H9 (cell line): ENCODE measurements at regions not wholly inside any gene's neighbourhood (a gene's known extent, or its start where the extent isn't known, plus 50 kb on each side); places are given as distances from the start of the nearest gene placed in this dataset.

Experiments
- DNase-seq: peaks from one replicate; pipeline ENCODE4 v3.0.0-alpha.2; 2017
- H2AFZ ChIP-seq: one replicate; pipeline ENCODE4 v1.6.1; 2013; ENCODE audit warnings: mild to moderate bottlenecking, low read length, control low read depth, moderate library complexity
- H2AK5ac ChIP-seq: 2 replicates; pipeline ENCODE4 v1.6.1; 2013; ENCODE audit warnings: low read length, control low read depth, mixed read lengths; ENCODE audit not compliant: insufficient read length
- H2BK120ac ChIP-seq: one replicate; pipeline ENCODE4 v1.6.1; 2013; ENCODE audit warnings: low read depth, mild to moderate bottlenecking, low read length, control low read depth, inconsistent platforms; ENCODE audit not compliant: poor library complexity, severe bottlenecking
- H2BK12ac ChIP-seq: 2 replicates; pipeline ENCODE4 v1.6.1; 2013; ENCODE audit warnings: low read length, control low read depth, mixed read lengths, low read depth; ENCODE audit not compliant: insufficient read length
- H2BK15ac ChIP-seq: 2 replicates; pipeline ENCODE4 v1.6.1; 2013; ENCODE audit warnings: low read depth, low read length, control low read depth
- H2BK20ac ChIP-seq: one replicate; pipeline ENCODE4 v1.6.1; 2013; ENCODE audit warnings: low read depth, mild to moderate bottlenecking, low read length, control low read depth, inconsistent platforms; ENCODE audit not compliant: poor library complexity, severe bottlenecking
- H2BK5ac ChIP-seq: 2 replicates; pipeline ENCODE4 v1.6.1; 2013; ENCODE audit warnings: low read length, control low read depth, mixed read lengths; ENCODE audit not compliant: insufficient read length
- H3K14ac ChIP-seq: 2 replicates; pipeline ENCODE4 v1.6.1; 2013; ENCODE audit warnings: low read length, control low read depth; ENCODE audit not compliant: insufficient read depth
- H3K18ac ChIP-seq: 2 replicates; pipeline ENCODE4 v1.6.1; 2013; ENCODE audit warnings: low read depth, mild to moderate bottlenecking, mixed read lengths, low read length, control low read depth; ENCODE audit not compliant: insufficient read length
- H3K23ac ChIP-seq: 2 replicates; pipeline ENCODE4 v1.6.1; 2013; ENCODE audit warnings: low read length, control low read depth, mixed read lengths, low read depth; ENCODE audit not compliant: insufficient read length
- H3K23me2 ChIP-seq: 2 replicates; pipeline ENCODE4 v1.6.1; 2013; ENCODE audit warnings: low read depth, mild to moderate bottlenecking, mixed read lengths, low read length, control low read depth; ENCODE audit not compliant: insufficient read length, poor library complexity, severe bottlenecking
- H3K27ac ChIP-seq: 2 replicates; pipeline ENCODE4 v1.5.1; 2013; ENCODE audit warnings: low read length, control low read depth, mixed read lengths, low read depth; ENCODE audit not compliant: insufficient read length
- H3K27me3 ChIP-seq: 2 replicates; pipeline ENCODE4 v1.6.1; 2013; ENCODE audit warnings: low read length, control low read depth, inconsistent platforms; ENCODE audit not compliant: insufficient read depth
- H3K4ac ChIP-seq: 2 replicates; pipeline ENCODE4 v1.6.1; 2013; ENCODE audit warnings: low read depth, mild to moderate bottlenecking, control low read depth, inconsistent platforms, low read length, moderate library complexity
- H3K4me1 ChIP-seq: 2 replicates; pipeline ENCODE4 v1.6.1; 2013; ENCODE audit warnings: low read length, control low read depth, inconsistent platforms; ENCODE audit not compliant: insufficient read depth
- H3K4me2 ChIP-seq: 2 replicates; pipeline ENCODE4 v1.6.1; 2013; ENCODE audit warnings: low read length, control low read depth, mixed read lengths; ENCODE audit not compliant: insufficient read length, insufficient read depth
- H3K56ac ChIP-seq: 2 replicates; pipeline ENCODE4 v1.6.1; 2013; ENCODE audit warnings: low read depth, mild to moderate bottlenecking, mixed read lengths, low read length, control low read depth; ENCODE audit not compliant: insufficient read length
- H3K79me1 ChIP-seq: 2 replicates; pipeline ENCODE4 v1.6.1; 2013; ENCODE audit warnings: low read depth, mild to moderate bottlenecking, moderate library complexity, low read length, control low read depth, inconsistent platforms; ENCODE audit not compliant: insufficient read depth, poor library complexity, severe bottlenecking
- H3K79me2 ChIP-seq: 2 replicates; pipeline ENCODE4 v1.6.1; 2013; ENCODE audit warnings: low read length, control low read depth, inconsistent platforms; ENCODE audit not compliant: insufficient read depth
- H3K9ac ChIP-seq: 2 replicates; pipeline ENCODE4 v1.6.1; 2013; ENCODE audit warnings: low read length, control low read depth, mixed read lengths; ENCODE audit not compliant: insufficient read length; ENCODE audit errors: extremely low read depth
- H3K9me3 ChIP-seq: one replicate; pipeline ENCODE4 v1.6.1; 2013; ENCODE audit warnings: low read depth, low read length, inconsistent platforms; ENCODE audit not compliant: control insufficient read depth
- H3T11ph ChIP-seq: one replicate; pipeline ENCODE4 v1.6.1; 2013; ENCODE audit warnings: mild to moderate bottlenecking, low read length, control low read depth, inconsistent platforms
- H4K20me1 ChIP-seq: one replicate; pipeline ENCODE4 v1.6.1; 2013; ENCODE audit not compliant: control insufficient read depth, insufficient read length, insufficient read depth
- H4K5ac ChIP-seq: 2 replicates; pipeline ENCODE4 v1.6.1; 2013; ENCODE audit warnings: low read depth, mild to moderate bottlenecking, mixed read lengths, low read length, control low read depth; ENCODE audit not compliant: insufficient read length
- H4K8ac ChIP-seq: replicated peaks from 2 replicates; pipeline ENCODE4 v1.6.1; 2013; ENCODE audit warnings: low read length, control low read depth, mixed read lengths, low read depth; ENCODE audit not compliant: insufficient read length
- H4K91ac ChIP-seq: 2 replicates; pipeline ENCODE4 v1.6.1; 2013; ENCODE audit warnings: low read depth, mild to moderate bottlenecking, moderate library complexity, mixed read lengths, low read length, control low read depth; ENCODE audit not compliant: insufficient read length
- H3K27ac Mint-ChIP-seq, 3 experiments: 2 replicates in 2 of 3; 3 replicates in 1 of 3; pipeline ENCODE4 v1.8.0; 2020 to 2021; ENCODE audit warnings: mixed read lengths in 3 of 3, mild to moderate bottlenecking in 1 of 3, moderate library complexity in 1 of 3
- H3K27me3 Mint-ChIP-seq: 2 replicates; pipeline ENCODE4 v1.8.0; 2021; ENCODE audit warnings: low read depth, mild to moderate bottlenecking, moderate library complexity, mixed read lengths
- H3K36me3 Mint-ChIP-seq, 3 experiments: 2 replicates in 2 of 3; 3 replicates in 1 of 3; pipeline ENCODE4 v1.8.0; 2020 to 2021; ENCODE audit warnings: low read depth in 3 of 3, mixed read lengths in 3 of 3; ENCODE audit not compliant: insufficient read depth in 1 of 3
- H3K4me1 Mint-ChIP-seq, 2 experiments: 2 replicates each; pipeline ENCODE4 v1.8.0; 2020; ENCODE audit warnings: mixed read lengths in 2 of 2
- H3K4me3 Mint-ChIP-seq, 2 experiments: 2 replicates in 1 of 2; 3 replicates in 1 of 2; pipeline ENCODE4 v1.8.0; 2020 to 2021; ENCODE audit warnings: mild to moderate bottlenecking in 2 of 2, mixed read lengths in 2 of 2, moderate library complexity in 1 of 2
- H3K9me3 Mint-ChIP-seq, 2 experiments: 2 replicates in 1 of 2; 3 replicates in 1 of 2; pipeline ENCODE4 v1.8.0; 2020; ENCODE audit warnings: mild to moderate bottlenecking in 2 of 2, mixed read lengths in 2 of 2, moderate library complexity in 1 of 2
- WGBS: extraction: QIAGEN DNeasy Blood & Tissue Kit; methylation state at CpG from one replicate; pipeline ENCODE4 v1.1.7; 2013; ENCODE audit warnings: missing lambda C conversion rate, low lambda C conversion rate, mixed read lengths; ENCODE audit not compliant: insufficient read length; ENCODE audit errors: extremely low coverage; 5-methylcytosine and 5-hydroxymethylcytosine counted together
- TF ChIP-seq, protein P1 (sequence below): fragments of 200-600 bp; sonication (generic); conservative IDR thresholded peaks from 3 replicates; pipeline ENCODE4 v1.8.0; 2021; ENCODE audit warnings: antibody characterized with exemption, mild to moderate bottlenecking

DNA sequence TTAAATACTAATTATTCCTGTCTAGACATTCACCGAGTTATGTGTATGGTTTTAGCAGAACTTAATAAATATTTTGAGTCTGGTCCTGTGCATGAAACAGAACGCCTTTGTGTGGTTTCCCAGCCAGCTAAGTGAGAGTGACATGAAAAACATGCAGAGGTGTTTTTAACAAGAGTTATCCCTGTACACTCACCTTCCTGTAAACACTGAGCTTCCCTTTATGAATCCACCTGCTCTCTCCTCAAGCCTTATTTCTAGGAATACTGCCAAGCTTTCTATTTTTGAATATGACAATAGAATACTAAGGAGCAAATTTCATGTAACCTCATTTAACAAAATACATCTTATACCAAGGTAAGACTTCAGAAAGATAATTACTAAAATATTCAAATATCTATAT lies 270.3 kb upstream of the CTSO start:
- no peak overlapping the region for H2AFZ ChIP-seq
- no peak for DNase-seq

More for the DNA sequence above, 270.3 kb upstream of the CTSO start:
- no peaks in the 10 kb centered on the region for H3K4me1 ChIP-seq
- H3K36me3 Mint-ChIP-seq, result peaks cover 2 to 7% (median 6%) of the 10 kb centered on the region in 3 experiments; a peak in 5 of 7 replicates
- H3K56ac ChIP-seq, result no peak overlapping the region
- H2AK5ac ChIP-seq, result no peak overlapping the region
- no peak overlapping the region for H3K27ac Mint-ChIP-seq
- H4K91ac ChIP-seq, result no peak overlapping the region
- no peaks in the 10 kb centered on the region for H3K4me1 Mint-ChIP-seq
- no peak overlapping the region for H2BK20ac ChIP-seq
- H3K9ac ChIP-seq, result no peak overlapping the region
- H2BK5ac ChIP-seq, result no peak overlapping the region
- peaks cover 10 to 12% of the 10 kb centered on the region in 2 experiments for H3K9me3 Mint-ChIP-seq
- no peak overlapping the region for H4K5ac ChIP-seq
- H3K79me2 ChIP-seq, result no peaks in the 10 kb centered on the region
- no peak overlapping the region for H4K8ac ChIP-seq
- TF ChIP-seq, protein P1, sequence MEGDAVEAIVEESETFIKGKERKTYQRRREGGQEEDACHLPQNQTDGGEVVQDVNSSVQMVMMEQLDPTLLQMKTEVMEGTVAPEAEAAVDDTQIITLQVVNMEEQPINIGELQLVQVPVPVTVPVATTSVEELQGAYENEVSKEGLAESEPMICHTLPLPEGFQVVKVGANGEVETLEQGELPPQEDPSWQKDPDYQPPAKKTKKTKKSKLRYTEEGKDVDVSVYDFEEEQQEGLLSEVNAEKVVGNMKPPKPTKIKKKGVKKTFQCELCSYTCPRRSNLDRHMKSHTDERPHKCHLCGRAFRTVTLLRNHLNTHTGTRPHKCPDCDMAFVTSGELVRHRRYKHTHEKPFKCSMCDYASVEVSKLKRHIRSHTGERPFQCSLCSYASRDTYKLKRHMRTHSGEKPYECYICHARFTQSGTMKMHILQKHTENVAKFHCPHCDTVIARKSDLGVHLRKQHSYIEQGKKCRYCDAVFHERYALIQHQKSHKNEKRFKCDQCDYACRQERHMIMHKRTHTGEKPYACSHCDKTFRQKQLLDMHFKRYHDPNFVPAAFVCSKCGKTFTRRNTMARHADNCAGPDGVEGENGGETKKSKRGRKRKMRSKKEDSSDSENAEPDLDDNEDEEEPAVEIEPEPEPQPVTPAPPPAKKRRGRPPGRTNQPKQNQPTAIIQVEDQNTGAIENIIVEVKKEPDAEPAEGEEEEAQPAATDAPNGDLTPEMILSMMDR, result no peak
- no peaks in the 10 kb centered on the region for H4K20me1 ChIP-seq
- WGBS, result no CpG with 5 or more reads among the region's 2 CpGs
- no peaks in the 10 kb centered on the region for H3K27me3 ChIP-seq
- H3T11ph ChIP-seq, result no peak overlapping the region
- no peak overlapping the region for H3K23ac ChIP-seq
- no peak overlapping the region for H3K27ac ChIP-seq
- no peak overlapping the region for H3K4me2 ChIP-seq
- no peak overlapping the region for H3K14ac ChIP-seq
- no peak overlapping the region for H3K18ac ChIP-seq
- H2BK12ac ChIP-seq, result no peak overlapping the region
- H3K4me3 Mint-ChIP-seq, result no peak overlapping the region
- H3K23me2 ChIP-seq, result no peaks in the 10 kb centered on the region
- no peaks in the 10 kb centered on the region for H3K27me3 Mint-ChIP-seq
- no peaks in the 10 kb centered on the region for H3K9me3 ChIP-seq
- no peak overlapping the region for H2BK15ac ChIP-seq
- H3K79me1 ChIP-seq, result no peaks in the 10 kb centered on the region
- no peak overlapping the region for H3K4ac ChIP-seq
- H2BK120ac ChIP-seq, result no peak overlapping the region
